ENCODE measurements at regions not wholly inside any gene's neighbourhood (a gene's known extent, or its start where the extent isn't known, plus 50 kb on each side); places are given as distances from the start of the nearest gene placed in this dataset.

- intact Hi-C loops (cut with DNase I; ENCODE audit: low total_unique reads), result no loop called here
- H3K36me3 ChIP-seq, result no peaks in the 10 kb centered on the region
- no peaks in the 10 kb centered on the region for H3K4me1 ChIP-seq
- H3K4me3 ChIP-seq, result no peak overlapping the region
- in situ Hi-C loops (cut with MboI; ENCODE audit: low sequenced_read_pairs in 4 of 4), result no loop called here
- no peak for DNase-seq
- H3K9me3 ChIP-seq, result no peaks in the 10 kb centered on the region
- H3K27ac ChIP-seq, result no peak overlapping the region
- no peak for ATAC-seq
- H3K27me3 ChIP-seq, result no peaks in the 10 kb centered on the region
- TF ChIP-seq POLR2A (IDR thresholded peaks at IDR 0.05) (no peak), CTCF (IDR thresholded peaks at IDR 0.05 in 4 of 5, conservative IDR thresholded peaks at IDR 0.05 in 1 of 5) (no peak)
Observed at GRCh38 chr2:193124815-193125214, 930.1 kb upstream of the TMEFF2 start.

- ATAC-seq (no peak), DNase-seq (no peak)
- TF ChIP-seq POLR2A (IDR thresholded peaks at IDR 0.05) (no peak), CTCF (IDR thresholded peaks at IDR 0.05 in 4 of 5, conservative IDR thresholded peaks at IDR 0.05 in 1 of 5) (no peak)
- no peak overlapping the region for H3K4me3 ChIP-seq
- H3K27ac ChIP-seq, result no peak overlapping the region
- in situ Hi-C loops (cut with MboI; ENCODE audit: low sequenced_read_pairs in 4 of 4), result no loop called here
- no peaks in the 10 kb centered on the region for H3K9me3 ChIP-seq
- H3K4me1 ChIP-seq, result no peaks in the 10 kb centered on the region
- no peaks in the 10 kb centered on the region for H3K27me3 ChIP-seq
- intact Hi-C loops (cut with DNase I; ENCODE audit: low total_unique reads), result no loop called here
- H3K36me3 ChIP-seq, result no peaks in the 10 kb centered on the region
Observed at GRCh38 chr2:193114827-193115226, 920.1 kb upstream of the TMEFF2 start.

- H3K4me1 ChIP-seq, result no peaks in the 10 kb centered on the region
- ATAC-seq, result no peak
- H3K27ac ChIP-seq, result no peak overlapping the region
- H3K4me3 ChIP-seq, result no peak overlapping the region
- H3K27me3 ChIP-seq, result no peaks in the 10 kb centered on the region
- H3K9me3 ChIP-seq, result no peaks in the 10 kb centered on the region
- no peak for DNase-seq
- no peaks in the 10 kb centered on the region for H3K36me3 ChIP-seq
- in situ Hi-C loops (cut with MboI; ENCODE audit: low sequenced_read_pairs in 4 of 4), result no loop called here
- intact Hi-C loops (cut with DNase I; ENCODE audit: low total_unique reads), result no loop called here
- TF ChIP-seq POLR2A (IDR thresholded peaks at IDR 0.05), result no peak
- no peak for TF ChIP-seq CTCF (IDR thresholded peaks at IDR 0.05 in 4 of 5, conservative IDR thresholded peaks at IDR 0.05 in 1 of 5)
Observed at GRCh38 chr2:193112986-193113385, 918.3 kb upstream of the TMEFF2 start.

GRCh38 chr2:193103064-193103463 is 908.3 kb upstream of the TMEFF2 start:
- Histone ChIP-seq H3K27me3 (no peaks in the 10 kb centered on the region), H3K36me3 (no peaks in the 10 kb centered on the region), H3K4me1 (no peaks in the 10 kb centered on the region), H3K4me3 (no peak overlapping the region), H3K27ac (no peak overlapping the region), H3K9me3 (no peaks in the 10 kb centered on the region)
- DNase-seq (no peak), ATAC-seq (no peak)
- in situ Hi-C loops (cut with MboI; ENCODE audit: low sequenced_read_pairs in 4 of 4), result no loop called here
- no peak for TF ChIP-seq POLR2A (IDR thresholded peaks at IDR 0.05)
- TF ChIP-seq CTCF (IDR thresholded peaks at IDR 0.05 in 4 of 5, conservative IDR thresholded peaks at IDR 0.05 in 1 of 5), result no peak
- intact Hi-C loops (cut with DNase I; ENCODE audit: low total_unique reads), result no loop called here

- intact Hi-C loops (cut with DNase I; ENCODE audit: low total_unique reads) (no loop called here), in situ Hi-C loops (cut with MboI; ENCODE audit: low sequenced_read_pairs in 4 of 4) (no loop called here)
Observed at GRCh38 chr2:193101591-193101990, 906.9 kb upstream of the TMEFF2 start.

More at GRCh38 chr2:193101591-193101990, 906.9 kb upstream of the TMEFF2 start:
- H3K9me3 ChIP-seq, result no peaks in the 10 kb centered on the region
- ATAC-seq (no peak), DNase-seq (no peak)
- no peak overlapping the region for H3K4me3 ChIP-seq
- H3K4me1 ChIP-seq, result no peaks in the 10 kb centered on the region
- no peaks in the 10 kb centered on the region for H3K36me3 ChIP-seq
- TF ChIP-seq POLR2A (IDR thresholded peaks at IDR 0.05) (no peak), CTCF (IDR thresholded peaks at IDR 0.05 in 4 of 5, conservative IDR thresholded peaks at IDR 0.05 in 1 of 5) (no peak)
- H3K27ac ChIP-seq, result no peak overlapping the region
- no peaks in the 10 kb centered on the region for H3K27me3 ChIP-seq
